IMR-90 (cell line): ENCODE measurements at regions not wholly inside any gene's neighbourhood (a gene's known extent, or its start where the extent isn't known, plus 50 kb on each side); places are given as distances from the start of the nearest gene placed in this dataset.

Experiments used
- ATAC-seq: fragments of 200-7000 bp; cut with Tn5 transposase; 2 replicates; pipeline ENCODE4 v1.9.1; 2020; ENCODE audit warnings: low read depth, mild to moderate bottlenecking, moderate library complexity
- BruUV-seq: library from RNA; stranded (reverse); fragments of 400-500 nt; replicated peaks from 2 replicates; lab custom pipeline; 2021; lab: Mats Ljungman, UMichigan
- CTCF ChIA-PET: fragments of 300-600 bp; formaldehyde crosslinking; extraction: SDS; loops from one replicate; lab custom pipeline; 2021; ENCODE audit warnings: antibody characterized with exemption; lab: Yijun Ruan, JAX
- POLR2A ChIA-PET: fragments of 300-600 bp; sonication (Branson Sonifier 250); formaldehyde crosslinking; loops from one replicate; lab custom pipeline; 2022; ENCODE audit warnings: antibody characterized with exemption; ENCODE audit not compliant: unreplicated experiment; lab: Charles Lee
- DNase-seq: peaks from one replicate; pipeline ENCODE4 v3.0.0; 2013
- H2AFZ ChIP-seq: replicated peaks from 2 replicates; pipeline ENCODE3; 2013; ENCODE audit warnings: low read length, mild to moderate bottlenecking; ENCODE audit not compliant: poor library complexity
- H2AK5ac ChIP-seq: 2 replicates; pipeline ENCODE4 v1.6.1; 2013; ENCODE audit warnings: low read depth, low read length, inconsistent platforms
- H2AK9ac ChIP-seq: replicated peaks from 2 replicates; pipeline ENCODE3; 2013; ENCODE audit warnings: mild to moderate bottlenecking, low read depth, low read length, moderate library complexity; ENCODE audit not compliant: poor library complexity
- H2BK120ac ChIP-seq: 2 replicates; pipeline ENCODE4 v1.6.1; 2013; ENCODE audit warnings: low read depth, low read length, inconsistent platforms
- H2BK15ac ChIP-seq: 3 replicates; pipeline ENCODE4 v1.6.1; 2013; ENCODE audit warnings: low read depth, low read length, inconsistent platforms
- H2BK20ac ChIP-seq: 2 replicates; pipeline ENCODE4 v1.6.1; 2013; ENCODE audit warnings: low read depth, mild to moderate bottlenecking, inconsistent platforms, low read length, moderate library complexity
- H2BK5ac ChIP-seq: 2 replicates; pipeline ENCODE4 v1.6.1; 2013; ENCODE audit warnings: mild to moderate bottlenecking, low read depth, low read length, inconsistent platforms; ENCODE audit not compliant: poor library complexity, severe bottlenecking
- H3K14ac ChIP-seq: replicated peaks from 2 replicates; pipeline ENCODE4 v1.6.1; 2013; ENCODE audit warnings: low read depth, low read length, inconsistent platforms
- H3K18ac ChIP-seq: 2 replicates; pipeline ENCODE4 v1.6.1; 2013; ENCODE audit warnings: low read depth, low read length, control low read depth
- H3K23ac ChIP-seq: 2 replicates; pipeline ENCODE4 v1.6.1; 2013; ENCODE audit warnings: low read depth, low read length, inconsistent platforms
- H3K27ac ChIP-seq: 2 replicates; pipeline ENCODE4 v1.5.1; 2013; ENCODE audit warnings: mild to moderate bottlenecking, control low read depth, low read length; ENCODE audit not compliant: insufficient read depth
- H3K27me3 ChIP-seq: 2 replicates; pipeline ENCODE4 v1.6.1; 2013; ENCODE audit warnings: low read length; ENCODE audit not compliant: control insufficient read depth, insufficient read depth
- H3K36me3 ChIP-seq: 2 replicates; pipeline ENCODE4 v1.6.1; 2013; ENCODE audit warnings: low read length, mixed read lengths; ENCODE audit not compliant: control insufficient read depth, insufficient read depth
- H3K4ac ChIP-seq: 2 replicates; pipeline ENCODE4 v1.6.1; 2013; ENCODE audit warnings: low read depth, low read length, inconsistent platforms
- H3K4me1 ChIP-seq: 2 replicates; pipeline ENCODE4 v1.6.1; 2013; ENCODE audit warnings: low read length, mixed read lengths; ENCODE audit not compliant: control insufficient read depth, insufficient read depth
- H3K4me2 ChIP-seq: 2 replicates; pipeline ENCODE4 v1.6.1; 2013; ENCODE audit warnings: low read depth, mild to moderate bottlenecking, control low read depth, low read length, moderate library complexity
- H3K4me3 ChIP-seq: 2 replicates; pipeline ENCODE4 v1.5.1; 2013; ENCODE audit warnings: low read depth, mild to moderate bottlenecking, control low read depth, low read length, moderate library complexity; ENCODE audit not compliant: insufficient read depth
- H3K56ac ChIP-seq: 2 replicates; pipeline ENCODE4 v1.6.1; 2013; ENCODE audit warnings: low read length, inconsistent platforms; ENCODE audit not compliant: insufficient read depth; ENCODE audit errors: extremely low read depth
- H3K79me1 ChIP-seq, 2 experiments: 2 replicates each; pipeline ENCODE4 v1.6.1; 2013; ENCODE audit warnings: low read length in 2 of 2, inconsistent platforms in 1 of 2, low read depth in 1 of 2
- H3K9ac ChIP-seq: 2 replicates; pipeline ENCODE4 v1.6.1; 2013; ENCODE audit warnings: low read depth, low read length, control low read depth
- H3K9me1 ChIP-seq: 2 replicates; pipeline ENCODE4 v1.6.1; 2013; ENCODE audit warnings: low read length, inconsistent platforms; ENCODE audit not compliant: insufficient read depth
- H3K9me3 ChIP-seq: 2 replicates; pipeline ENCODE4 v1.6.1; 2013; ENCODE audit warnings: low read length; ENCODE audit not compliant: control insufficient read depth, insufficient read depth
- H4K20me1 ChIP-seq: 2 replicates; pipeline ENCODE4 v1.6.1; 2013; ENCODE audit warnings: low read length, inconsistent platforms; ENCODE audit not compliant: insufficient read depth
- H4K5ac ChIP-seq: 2 replicates; pipeline ENCODE4 v1.6.1; 2013; ENCODE audit warnings: mild to moderate bottlenecking, low read depth, low read length, control low read depth
- H4K8ac ChIP-seq, 2 experiments: 2 replicates each; pipeline ENCODE4 v1.6.1; 2013; ENCODE audit warnings: low read depth in 2 of 2, low read length in 2 of 2, control low read depth in 1 of 2, inconsistent platforms in 1 of 2
- H4K91ac ChIP-seq: 2 replicates; pipeline ENCODE4 v1.6.1; 2013; ENCODE audit warnings: low read depth, low read length, inconsistent platforms; ENCODE audit not compliant: insufficient read depth
- BHLHE40 ChIP-seq: fragments of 150-350 bp; IDR thresholded peaks from 2 replicates; pipeline ENCODE4 v1.6.1; 2016; ENCODE audit warnings: mild to moderate bottlenecking, low read depth, low read length
- CEBPB ChIP-seq: IDR thresholded peaks from 2 replicates; pipeline ENCODE4 v1.6.1; 2012; ENCODE audit warnings: low read depth, low read length, improper control_type of control experiment
- CHD1 ChIP-seq: IDR thresholded peaks from 2 replicates; pipeline ENCODE4 v1.6.1; 2012; ENCODE audit warnings: low read depth, low read length, improper control_type of control experiment
- CTCF ChIP-seq: conservative IDR thresholded peaks from 2 replicates; pipeline ENCODE4 v1.5.1; 2012; ENCODE audit warnings: mild to moderate bottlenecking, low read depth, low read length, improper control_type of control experiment
- ELK1 ChIP-seq: fragments of 150-350 bp; IDR thresholded peaks from 2 replicates; pipeline ENCODE4 v1.6.1; 2016; ENCODE audit warnings: low read depth, mild to moderate bottlenecking, low read length, moderate library complexity, borderline replicate concordance
- FOS ChIP-seq: fragments of 150-350 bp; IDR thresholded peaks from 2 replicates; pipeline ENCODE4 v1.6.1; 2016; ENCODE audit warnings: low read depth, low read length
- MAFK ChIP-seq: IDR thresholded peaks from 2 replicates; pipeline ENCODE4 v1.6.1; 2012; ENCODE audit warnings: low read depth, low read length, improper control_type of control experiment
- MAZ ChIP-seq: IDR thresholded peaks from 2 replicates; pipeline ENCODE4 v1.6.1; 2012; ENCODE audit warnings: low read depth, mild to moderate bottlenecking, low read length, improper control_type of control experiment, moderate library complexity, borderline replicate concordance
- MXI1 ChIP-seq: IDR thresholded peaks from 2 replicates; pipeline ENCODE4 v1.6.1; 2012; ENCODE audit warnings: low read depth, mild to moderate bottlenecking, low read length, moderate library complexity, borderline replicate concordance
- NFE2L2 ChIP-seq: fragments of 150-350 bp; IDR thresholded peaks from 2 replicates; pipeline ENCODE4 v1.6.1; 2016; ENCODE audit warnings: low read depth, mild to moderate bottlenecking, low read length
- POLR2A ChIP-seq: IDR thresholded peaks from 2 replicates; pipeline ENCODE4 v1.6.1; 2012; ENCODE audit warnings: mild to moderate bottlenecking, low read depth, low read length
- RAD21 ChIP-seq: IDR thresholded peaks from 2 replicates; pipeline ENCODE4 v1.6.1; 2012; ENCODE audit warnings: low read length, improper control_type of control experiment
- RCOR1 ChIP-seq: IDR thresholded peaks from 2 replicates; pipeline ENCODE4 v1.6.1; 2012; ENCODE audit warnings: mild to moderate bottlenecking, low read length, improper control_type of control experiment; ENCODE audit not compliant: insufficient replicate concordance
- SMC3 ChIP-seq: fragments of 150-350 bp; IDR thresholded peaks from 2 replicates; pipeline ENCODE4 v1.6.1; 2016; ENCODE audit warnings: low read depth, mild to moderate bottlenecking, antibody characterized with exemption, low read length, moderate library complexity
- WGBS, 2 experiments: methylation state at CpG; one replicate each; pipeline versions ENCODE4 v1.1.5 to v1.1.7; 2013; ENCODE audit warnings: missing lambda C conversion rate in 2 of 2; ENCODE audit not compliant: insufficient read length in 1 of 2; ENCODE audit errors: extremely low coverage in 2 of 2; 5-methylcytosine and 5-hydroxymethylcytosine counted together
- dilution Hi-C: fragments of 300-500 bp; cut with HindIII; formaldehyde crosslinking; loops from one replicate; pipeline ENCODE4 v1.14.3; 2018; ENCODE audit warnings: low sequenced_read_pairs; ENCODE audit not compliant: unreplicated experiment
- in situ Hi-C: fragments of 300-500 bp; cut with MboI; formaldehyde crosslinking; loops from 3 replicates; pipeline ENCODE4 v1.14.3; 2019; ENCODE audit warnings: low sequenced_read_pairs, inconsistent platforms, mixed read lengths
- intact Hi-C: fragments of 100-400 bp; cut with micrococcal nuclease; formaldehyde crosslinking; loops from 2 replicates; pipeline ENCODE4 v1.10.0; 2022
- TF ChIP-seq, protein P1 (sequence below): fragments of 150-350 bp; IDR thresholded peaks from 2 replicates; pipeline ENCODE4 v1.6.1; 2017; ENCODE audit warnings: mild to moderate bottlenecking, antibody characterized with exemption, low read length, low read depth

DNA sequence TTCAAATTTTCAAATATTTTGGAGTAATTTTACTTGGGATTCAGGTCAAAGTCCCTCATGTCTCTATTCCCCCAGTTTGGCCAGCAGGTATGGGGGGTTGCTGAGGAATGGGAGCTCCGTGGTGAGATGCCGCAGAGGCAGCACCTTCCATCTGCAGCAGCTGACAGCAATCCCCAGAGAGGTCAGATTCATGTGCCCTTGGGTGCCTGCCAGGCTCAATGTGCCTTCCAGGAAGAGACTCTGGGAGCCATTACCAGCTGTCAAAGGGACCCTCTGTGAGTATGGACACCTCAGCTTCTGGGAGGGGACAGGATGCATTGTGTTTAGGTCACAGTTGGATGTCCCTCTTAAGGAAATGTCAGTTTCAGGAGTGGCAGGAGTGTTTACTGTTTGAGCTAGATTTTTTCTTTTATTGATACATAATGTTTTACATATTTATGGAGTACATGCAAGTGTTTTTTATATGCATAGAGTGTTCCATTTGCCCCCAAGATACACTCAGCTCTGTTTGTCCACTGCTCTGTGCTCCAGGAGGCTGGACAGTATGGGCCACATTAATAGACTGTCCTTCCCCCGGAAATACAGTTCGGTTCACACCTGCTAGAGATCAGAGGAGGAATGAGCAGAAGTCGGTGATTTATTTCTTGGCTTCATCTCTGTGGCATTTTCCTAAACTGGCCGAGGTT, 75.3 kb upstream of the GRB10 start:
- Histone ChIP-seq H3K79me1 (no peaks in the 10 kb centered on the region), H4K91ac (no peak overlapping the region), H2BK120ac (no peak overlapping the region), H2AFZ (no peak overlapping the region), H3K4ac (no peak overlapping the region), H2BK15ac (no peak overlapping the region), H3K27ac (no peak overlapping the region), H3K9me1 (no peaks in the 10 kb centered on the region), H4K8ac (no peak overlapping the region), H3K4me2 (no peak overlapping the region), H4K5ac (no peak overlapping the region), H3K14ac (no peak overlapping the region), H3K56ac (no peak overlapping the region), H3K36me3 (no peaks in the 10 kb centered on the region), H3K9ac (no peak overlapping the region), H3K9me3 (no peaks in the 10 kb centered on the region), H3K23ac (no peak overlapping the region), H3K27me3 (peaks cover 68% of the 10 kb centered on the region), H2AK5ac (no peak overlapping the region), H4K20me1 (no peaks in the 10 kb centered on the region), H2BK5ac (no peak overlapping the region), H2BK20ac (no peak overlapping the region), H2AK9ac (no peak overlapping the region), H3K4me3 (no peak overlapping the region), H3K18ac (no peak overlapping the region), H3K4me1 (no peaks in the 10 kb centered on the region)
- dilution Hi-C loops: no loop called here
- ChIA-PET POLR2A (no interaction called here), CTCF (no interaction called here)
- BruUV-seq: no TSS peak
- in situ Hi-C loops: no loop called here
- no peak for ATAC-seq
- WGBS, 2 experiments: 58% methylated on average over 4 of the region's 6 CpGs; no CpG with 5 or more reads in 1 of the 2 experiments
- intact Hi-C loops: no loop called here
- no peak for TF ChIP-seq FOS
- no peak for TF ChIP-seq MXI1
- TF ChIP-seq BHLHE40: no peak
- no peak for TF ChIP-seq POLR2A
- TF ChIP-seq CTCF: no peak
- TF ChIP-seq ELK1: no peak
- TF ChIP-seq CHD1: no peak
- no peak for TF ChIP-seq RAD21
- no peak for TF ChIP-seq MAFK
- no peak for TF ChIP-seq SMC3
- no peak for TF ChIP-seq MAZ
- no peak for TF ChIP-seq RCOR1
- no peak for TF ChIP-seq NFE2L2
- no peak for TF ChIP-seq CEBPB
- TF ChIP-seq, protein P1, sequence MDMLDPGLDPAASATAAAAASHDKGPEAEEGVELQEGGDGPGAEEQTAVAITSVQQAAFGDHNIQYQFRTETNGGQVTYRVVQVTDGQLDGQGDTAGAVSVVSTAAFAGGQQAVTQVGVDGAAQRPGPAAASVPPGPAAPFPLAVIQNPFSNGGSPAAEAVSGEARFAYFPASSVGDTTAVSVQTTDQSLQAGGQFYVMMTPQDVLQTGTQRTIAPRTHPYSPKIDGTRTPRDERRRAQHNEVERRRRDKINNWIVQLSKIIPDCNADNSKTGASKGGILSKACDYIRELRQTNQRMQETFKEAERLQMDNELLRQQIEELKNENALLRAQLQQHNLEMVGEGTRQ: no peak
- no peak for DNase-seq
